GM18507 (cell line): ENCODE measurements at regions not wholly inside any gene's neighbourhood (a gene's known extent, or its start where the extent isn't known, plus 50 kb on each side); places are given as distances from the start of the nearest gene placed in this dataset.

ENCODE experiments used
- DNase-seq: peaks from one replicate; pipeline ENCODE4 v3.0.0; 2011; ENCODE audit warnings: low read depth; ENCODE audit not compliant: insufficient read length; ENCODE audit errors: extremely low spot score
- FAIRE-seq: peaks from 2 replicates; lab custom pipeline; 2011; peaks lifted over from hg19 to GRCh38; lab: Jason Lieb, UNC

- FAIRE-seq (no peak), DNase-seq (no peak)
Measured at GRCh38 chr2:105951384-105951694, 206.6 kb downstream of the NCK2 start.

- FAIRE-seq (no peak), DNase-seq (no peak)
Measured at GRCh38 chr2:105950521-105951383, 206.0 kb downstream of the NCK2 start.

- DNase-seq (no peak), FAIRE-seq (no peak)
Measured at GRCh38 chr2:105943977-105944376, 199.3 kb downstream of the NCK2 start.
